SK-N-SH (cell line): ENCODE measurements at regions not wholly inside any gene's neighbourhood (a gene's known extent, or its start where the extent isn't known, plus 50 kb on each side); places are given as distances from the start of the nearest gene placed in this dataset.

Experiments
- CTCF ChIA-PET: fragments of 300-600, 350-600 bp; formaldehyde crosslinking; extraction: SDS; loops from one replicate; lab custom pipeline; 2021; lab: Yijun Ruan, JAX
- POLR2A ChIA-PET: fragments of 350-600 bp; sonication (Branson Sonifier 250); formaldehyde crosslinking; extraction: SDS; loops from one replicate; lab custom pipeline; 2020; ENCODE audit warnings: antibody characterized with exemption, inconsistent platforms; lab: Yijun Ruan, JAX
- DNase-seq: peaks from one replicate; pipeline ENCODE4 v3.0.0; 2012
- H2AFZ ChIP-seq: fragments of 200-600 bp; sonication (generic); 2 replicates; pipeline ENCODE4 v1.8.1; 2016; ENCODE audit warnings: antibody characterized with exemption, mild to moderate bottlenecking, low read depth
- H3F3A ChIP-seq: fragments of 200-600 bp; sonication (generic); replicated peaks from 2 replicates; pipeline ENCODE3; 2016; ENCODE audit warnings: antibody characterized with exemption, mild to moderate bottlenecking; ENCODE audit not compliant: insufficient read depth
- H3K27ac ChIP-seq, 2 experiments: fragments of 200-500 bp in 1 of 2; fragments of 200-600 bp in 1 of 2; sonication (Bioruptor generic) in 1 of 2; sonication (generic), shearing (Covaris generic) in 1 of 2; 2 replicates each; pipeline versions ENCODE4 v1.5.1 to v1.6.1; 2014 to 2016; ENCODE audit warnings: low read depth in 2 of 2, inconsistent platforms in 1 of 2, low read length in 1 of 2, mild to moderate bottlenecking in 1 of 2, mixed read lengths in 1 of 2
- H3K27me3 ChIP-seq: fragments of 200-600 bp; sonication (generic), shearing (Covaris generic); 2 replicates; pipeline ENCODE4 v1.6.1; 2016; ENCODE audit warnings: mixed run types; ENCODE audit not compliant: insufficient read depth
- H3K36me3 ChIP-seq, 2 experiments: fragments of 200-500 bp in 1 of 2; fragments of 200-600 bp in 1 of 2; sonication (Bioruptor generic) in 1 of 2; sonication (generic) in 1 of 2; replicated peaks in 1 of 2; 2 replicates each; pipeline versions ENCODE3 to v1.5.1; 2014 to 2016; ENCODE audit warnings: low read length in 1 of 2, mild to moderate bottlenecking in 1 of 2; ENCODE audit not compliant: insufficient read depth in 2 of 2, control insufficient read depth in 1 of 2
- H3K4me1 ChIP-seq, 2 experiments: fragments of 200-500 bp in 1 of 2; fragments of 200-600 bp in 1 of 2; sonication (Bioruptor generic) in 1 of 2; sonication (generic), shearing (Covaris generic) in 1 of 2; 2 replicates each; pipeline versions ENCODE4 v1.5.1 to v1.6.1; 2014 to 2016; ENCODE audit warnings: low read depth in 1 of 2, low read length in 1 of 2, mixed run types in 1 of 2; ENCODE audit not compliant: insufficient read depth in 2 of 2, control insufficient read depth in 1 of 2
- H3K4me2 ChIP-seq: fragments of 200-600 bp; sonication (generic), shearing (Covaris generic); 2 replicates; pipeline ENCODE4 v1.6.1; 2017; ENCODE audit warnings: mixed run types
- H3K4me3 ChIP-seq, 2 experiments: fragments of 200-500 bp in 1 of 2; fragments of 200-600 bp in 1 of 2; sonication (Bioruptor generic) in 1 of 2; sonication (generic), shearing (Covaris generic) in 1 of 2; 2 replicates each; pipeline versions ENCODE4 v1.5.1 to v1.8.1; 2014 to 2016; ENCODE audit warnings: low read depth in 2 of 2, inconsistent platforms in 1 of 2, low read length in 1 of 2, mild to moderate bottlenecking in 1 of 2, mixed read lengths in 1 of 2, moderate library complexity in 1 of 2
- H3K79me2 ChIP-seq: fragments of 200-600 bp; sonication (generic); 2 replicates; pipeline ENCODE4 v1.8.1; 2017; ENCODE audit warnings: mild to moderate bottlenecking; ENCODE audit not compliant: insufficient read depth
- H3K9ac ChIP-seq: fragments of 200-600 bp; sonication (generic); 2 replicates; pipeline ENCODE4 v1.6.1; 2017; ENCODE audit warnings: mixed run types
- H3K9me2 ChIP-seq: fragments of 200-600 bp; sonication (generic); 2 replicates; pipeline ENCODE4 v1.6.1; 2017; ENCODE audit warnings: mixed run types
- H3K9me3 ChIP-seq: fragments of 200-600 bp; sonication (generic); 2 replicates; pipeline ENCODE4 v1.6.1; 2017; ENCODE audit warnings: mixed run types, mild to moderate bottlenecking, moderate library complexity
- H4K20me1 ChIP-seq: fragments of 200-600 bp; sonication (generic); 2 replicates; pipeline ENCODE4 v1.6.1; 2017; ENCODE audit warnings: mild to moderate bottlenecking, mixed run types; ENCODE audit not compliant: insufficient read depth
- CHD2 ChIP-seq: fragments of 150-350 bp; IDR thresholded peaks from 2 replicates; pipeline ENCODE4 v1.6.1; 2018; ENCODE audit warnings: low read length; ENCODE audit not compliant: partially characterized antibody
- EP300 ChIP-seq, 2 experiments: IDR thresholded peaks; 2 replicates each; pipeline versions ENCODE4 v1.4.0 to v1.6.1; 2012; ENCODE audit warnings: borderline replicate concordance in 1 of 2, low read depth in 1 of 2, low read length in 1 of 2
- FOXJ3 ChIP-seq: sonication (generic); formaldehyde crosslinking; IDR thresholded peaks from 2 replicates; pipeline ENCODE4 v1.5.1; 2020; ENCODE audit warnings: mild to moderate bottlenecking, missing genetic modification reagents
- FOXM1 ChIP-seq: IDR thresholded peaks from 2 replicates; pipeline ENCODE4 v1.4.0; 2012; ENCODE audit warnings: low read depth, mild to moderate bottlenecking
- GABPA ChIP-seq: IDR thresholded peaks from 2 replicates; pipeline ENCODE4 v1.4.0; 2012; ENCODE audit warnings: low read depth, mild to moderate bottlenecking
- GATA2 ChIP-seq: sonication (generic); formaldehyde crosslinking; IDR thresholded peaks from 2 replicates; pipeline ENCODE4 v1.5.0; 2020; ENCODE audit warnings: mild to moderate bottlenecking, missing genetic modification reagents
- MEF2A ChIP-seq: IDR thresholded peaks from 2 replicates; pipeline ENCODE4 v1.4.0; 2012; ENCODE audit warnings: low read depth, borderline replicate concordance
- SIN3A ChIP-seq: IDR thresholded peaks from 2 replicates; pipeline ENCODE4 v1.6.1; 2012; ENCODE audit warnings: low read depth, mild to moderate bottlenecking, low read length, moderate library complexity, borderline replicate concordance
- WGBS: methylation state at CpG from one replicate; pipeline ENCODE4 v1.1.6; 2017; ENCODE audit warnings: low lambda C conversion rate; 5-methylcytosine and 5-hydroxymethylcytosine counted together
- TF ChIP-seq, protein P1 (sequence below): IDR thresholded peaks from 2 replicates; pipeline ENCODE4 v1.4.0; 2012; ENCODE audit warnings: low read depth, borderline replicate concordance
- TF ChIP-seq, protein P2 (sequence below): IDR thresholded peaks from 2 replicates; pipeline ENCODE4 v1.6.1; 2012; ENCODE audit warnings: mild to moderate bottlenecking, low read depth, low read length, moderate library complexity

DNA sequence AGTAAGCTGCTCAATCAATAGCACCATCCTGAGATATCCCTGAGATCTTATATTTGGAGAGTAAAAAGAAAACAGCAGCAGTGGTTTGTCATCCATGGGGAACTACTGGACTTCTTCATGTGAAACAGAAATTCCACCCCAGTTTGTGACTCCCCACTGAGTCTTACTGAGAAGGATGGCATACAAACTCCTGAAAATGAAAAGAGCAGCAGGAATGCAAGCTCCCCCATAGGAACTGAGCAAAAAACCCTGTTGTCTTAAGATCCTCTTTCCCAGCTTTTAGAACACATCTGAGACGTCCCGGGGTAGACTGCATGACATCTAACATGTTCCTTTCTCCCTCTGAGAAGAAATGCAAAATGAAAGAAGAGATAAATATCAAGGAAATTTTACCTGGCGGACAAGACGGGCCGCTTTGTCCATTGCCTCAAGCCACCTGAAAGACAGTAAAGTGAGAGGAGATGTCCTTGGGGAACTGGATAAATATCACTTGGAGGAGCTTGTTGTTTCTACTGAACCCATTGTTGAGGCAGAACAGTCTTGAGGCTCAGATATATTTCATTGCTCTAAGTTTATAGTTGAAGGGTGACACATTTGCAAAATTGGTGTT lies 117.1 kb downstream of the NUDT12 start:
- Histone ChIP-seq H3K4me3 (no peak overlapping the region), H3K27me3 (no peaks in the 10 kb centered on the region), H3K4me2 (no peak overlapping the region; the same call in 1 of the 2 replicates), H3F3A (peaks cover 30% of the 10 kb centered on the region), H3K9me2 (no peaks in the 10 kb centered on the region), H3K9ac (no peak overlapping the region), H3K79me2 (no peaks in the 10 kb centered on the region), H2AFZ (no peak overlapping the region), H3K9me3 (no peaks in the 10 kb centered on the region), H3K4me1 (peaks cover 8 to 26% of the 10 kb centered on the region in 2 experiments; a peak in 3 of 4 replicates), H4K20me1 (no peaks in the 10 kb centered on the region), H3K27ac (peak overlapping the region in 1 of 2 experiments; percentile 48; a peak in 2 of 4 replicates), H3K36me3 (no peaks in the 10 kb centered on the region)
- DNase-seq = no peak
- no peak for TF ChIP-seq SIN3A
- TF ChIP-seq, protein P1, sequence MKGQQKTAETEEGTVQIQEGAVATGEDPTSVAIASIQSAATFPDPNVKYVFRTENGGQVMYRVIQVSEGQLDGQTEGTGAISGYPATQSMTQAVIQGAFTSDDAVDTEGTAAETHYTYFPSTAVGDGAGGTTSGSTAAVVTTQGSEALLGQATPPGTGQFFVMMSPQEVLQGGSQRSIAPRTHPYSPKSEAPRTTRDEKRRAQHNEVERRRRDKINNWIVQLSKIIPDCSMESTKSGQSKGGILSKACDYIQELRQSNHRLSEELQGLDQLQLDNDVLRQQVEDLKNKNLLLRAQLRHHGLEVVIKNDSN = no peak
- no peak for TF ChIP-seq CHD2
- TF ChIP-seq EP300 (IDR thresholded peaks at IDR 0.05; ENCODE audit: borderline replicate concordance in 1 of 2, low read depth in 1 of 2, low read length in 1 of 2) = no peak
- no peak for TF ChIP-seq FOXJ3 (CRISPR knock-in tag)
- TF ChIP-seq MEF2A = no peak
- ChIA-PET CTCF (interaction anchor here (0.9 kb wide), 1 partner anchor 116 kb away, joined by 3 read pairs; no protein-coding TSS in a partner anchor), POLR2A (no interaction called here)
- WGBS = 93% methylated on average over 5 of the region's 5 CpGs

DNA sequence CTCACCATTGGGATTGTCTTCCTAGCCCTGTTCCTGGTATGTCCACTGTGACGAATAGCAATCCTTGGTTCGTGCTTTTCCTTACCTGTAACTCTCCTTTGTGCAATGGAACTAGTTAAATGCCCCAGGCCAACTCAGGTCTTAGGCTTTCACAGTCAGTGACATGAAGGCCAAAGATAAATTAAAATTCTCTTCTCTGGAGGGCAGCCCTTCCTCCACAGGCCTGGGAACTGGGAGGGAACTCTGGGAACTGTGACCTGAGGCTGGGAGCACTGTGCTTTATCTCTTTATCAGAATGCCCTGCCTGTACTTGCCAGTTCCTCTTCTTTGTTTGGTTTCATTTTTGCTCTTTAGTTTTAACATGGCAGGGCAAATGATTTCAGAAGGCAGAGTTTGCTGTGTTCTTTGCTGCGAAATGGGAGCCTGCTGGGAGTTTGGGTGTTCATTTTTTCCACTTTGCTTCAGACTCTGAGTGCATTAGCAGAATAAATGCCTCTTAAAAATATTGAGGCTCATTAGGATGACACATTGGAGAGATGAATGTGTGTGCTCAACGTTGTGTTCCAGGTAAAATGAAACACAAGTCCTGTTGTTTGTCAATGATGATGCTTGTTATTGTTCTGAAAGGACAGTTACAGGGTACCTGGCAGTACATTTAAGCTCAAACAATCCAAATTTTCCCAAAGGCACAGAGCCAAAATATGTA lies 118.1 kb downstream of the NUDT12 start:
- no peak for TF ChIP-seq GABPA
- TF ChIP-seq, protein P2, sequence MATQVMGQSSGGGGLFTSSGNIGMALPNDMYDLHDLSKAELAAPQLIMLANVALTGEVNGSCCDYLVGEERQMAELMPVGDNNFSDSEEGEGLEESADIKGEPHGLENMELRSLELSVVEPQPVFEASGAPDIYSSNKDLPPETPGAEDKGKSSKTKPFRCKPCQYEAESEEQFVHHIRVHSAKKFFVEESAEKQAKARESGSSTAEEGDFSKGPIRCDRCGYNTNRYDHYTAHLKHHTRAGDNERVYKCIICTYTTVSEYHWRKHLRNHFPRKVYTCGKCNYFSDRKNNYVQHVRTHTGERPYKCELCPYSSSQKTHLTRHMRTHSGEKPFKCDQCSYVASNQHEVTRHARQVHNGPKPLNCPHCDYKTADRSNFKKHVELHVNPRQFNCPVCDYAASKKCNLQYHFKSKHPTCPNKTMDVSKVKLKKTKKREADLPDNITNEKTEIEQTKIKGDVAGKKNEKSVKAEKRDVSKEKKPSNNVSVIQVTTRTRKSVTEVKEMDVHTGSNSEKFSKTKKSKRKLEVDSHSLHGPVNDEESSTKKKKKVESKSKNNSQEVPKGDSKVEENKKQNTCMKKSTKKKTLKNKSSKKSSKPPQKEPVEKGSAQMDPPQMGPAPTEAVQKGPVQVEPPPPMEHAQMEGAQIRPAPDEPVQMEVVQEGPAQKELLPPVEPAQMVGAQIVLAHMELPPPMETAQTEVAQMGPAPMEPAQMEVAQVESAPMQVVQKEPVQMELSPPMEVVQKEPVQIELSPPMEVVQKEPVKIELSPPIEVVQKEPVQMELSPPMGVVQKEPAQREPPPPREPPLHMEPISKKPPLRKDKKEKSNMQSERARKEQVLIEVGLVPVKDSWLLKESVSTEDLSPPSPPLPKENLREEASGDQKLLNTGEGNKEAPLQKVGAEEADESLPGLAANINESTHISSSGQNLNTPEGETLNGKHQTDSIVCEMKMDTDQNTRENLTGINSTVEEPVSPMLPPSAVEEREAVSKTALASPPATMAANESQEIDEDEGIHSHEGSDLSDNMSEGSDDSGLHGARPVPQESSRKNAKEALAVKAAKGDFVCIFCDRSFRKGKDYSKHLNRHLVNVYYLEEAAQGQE = no peak
- TF ChIP-seq FOXM1 = no peak
- peak; percentile 29; the same call in 1 of the 2 replicates for TF ChIP-seq GATA2 (CRISPR knock-in tag)
- Histone ChIP-seq H3K9me3 (no peaks in the 10 kb centered on the region; the same call in 1 of the 2 replicates), H3K4me2 (peak overlapping the region; percentile 36; the same call in 1 of the 2 replicates), H3K27me3 (no peaks in the 10 kb centered on the region), H2AFZ (peak overlapping the region; percentile 69), H3K4me3 (no peak overlapping the region), H3K36me3 (no peaks in the 10 kb centered on the region), H3K9ac (peak overlapping the region; percentile 14; the same call in 1 of the 2 replicates), H3K79me2 (no peaks in the 10 kb centered on the region), H3K27ac (peak overlapping the region; percentile 48 to 55), H3K4me1 (peaks cover 8 to 18% of the 10 kb centered on the region in 2 experiments; a peak in 3 of 4 replicates), H3K9me2 (no peaks in the 10 kb centered on the region), H4K20me1 (no peaks in the 10 kb centered on the region), H3F3A (peaks cover 19% of the 10 kb centered on the region)
- DNase-seq = peak; percentile 20
- ChIA-PET POLR2A (no interaction called here), CTCF (no interaction called here)
- WGBS = 66% methylated on average over 4 of the region's 4 CpGs
